ENCODE measurements at regions not wholly inside any gene's neighbourhood (a gene's known extent, or its start where the extent isn't known, plus 50 kb on each side); places are given as distances from the start of the nearest gene placed in this dataset.

GRCh38 chr3:137385922-137386321 lies 378.2 kb upstream of the SOX14 start:
- Histone ChIP-seq H3K9me3 (peaks cover 0 to 15% (median 3%) of the 10 kb centered on the region in 8 donors), H3K4me3 (no peak overlapping the region), H3K27ac (no peak overlapping the region), H3K36me3 (no peaks in the 10 kb centered on the region), H3K4me1 (no peaks in the 10 kb centered on the region), H3K27me3 (replicated peaks in 1 of 7) (no peaks in the 10 kb centered on the region)
- DNase-seq: no peak
- TF ChIP-seq CTCF (IDR thresholded peaks at IDR 0.05 in 8 of 11, conservative IDR thresholded peaks at IDR 0.05 in 3 of 11): no peak
- TF ChIP-seq POLR2AphosphoS5 (IDR thresholded peaks at IDR 0.05): no peak
- no peak for TF ChIP-seq POLR2A (IDR thresholded peaks at IDR 0.05)
- 84 to 100% (median 100%) methylated on average over 1 of the region's 1 CpG for WGBS, 5 donors
- intact Hi-C loops (cut with DNase I; ENCODE audit: low total_unique reads): no loop called here

DNA sequence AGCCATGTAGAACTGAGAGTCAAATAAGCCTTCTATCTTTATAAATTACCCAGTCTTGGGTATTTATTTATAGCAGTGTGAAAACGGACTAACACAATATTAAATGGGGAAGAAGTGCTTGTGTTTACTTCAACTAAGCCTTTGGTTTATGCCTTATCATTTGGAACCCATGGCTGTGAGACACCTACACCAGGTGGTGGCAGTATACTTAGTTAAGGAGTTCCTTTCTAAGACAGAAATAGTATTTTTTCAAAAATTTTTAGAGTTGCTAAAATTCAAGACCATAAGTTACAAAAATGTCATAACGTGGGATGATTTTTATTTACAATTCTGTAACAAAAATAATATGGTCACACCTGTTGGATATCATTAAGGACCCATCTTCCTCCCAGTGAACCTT lies 354.5 kb upstream of the SOX14 start:
- intact Hi-C loops (cut with DNase I; ENCODE audit: low total_unique reads): no loop called here
- WGBS, 5 donors: 17 to 37% (median 28%) methylated on average over 2 of the region's 2 CpGs
- no peak for DNase-seq

GRCh38 chr3:137410028-137410427 lies 354.1 kb upstream of the SOX14 start:
- no peak for TF ChIP-seq POLR2AphosphoS5 (IDR thresholded peaks at IDR 0.05)
- TF ChIP-seq CTCF (IDR thresholded peaks at IDR 0.05 in 8 of 11, conservative IDR thresholded peaks at IDR 0.05 in 3 of 11): no peak
- TF ChIP-seq POLR2A (IDR thresholded peaks at IDR 0.05): no peak
- Histone ChIP-seq H3K4me1 (no peaks in the 10 kb centered on the region), H3K9me3 (no peaks in the 10 kb centered on the region), H3K27me3 (replicated peaks in 1 of 7) (no peaks in the 10 kb centered on the region), H3K36me3 (no peaks in the 10 kb centered on the region), H3K4me3 (no peak overlapping the region), H3K27ac (no peak overlapping the region)
- intact Hi-C loops (cut with DNase I; ENCODE audit: low total_unique reads): no loop called here
- no peak for DNase-seq
- WGBS, 5 donors: 51 to 76% (median 68%) methylated on average over 1 of the region's 1 CpG

More for the DNA sequence above, 354.5 kb upstream of the SOX14 start:
- no peaks in the 10 kb centered on the region for H3K4me1 ChIP-seq
- H3K27me3 ChIP-seq (replicated peaks in 1 of 7): no peaks in the 10 kb centered on the region
- H3K9me3 ChIP-seq: no peaks in the 10 kb centered on the region
- H3K27ac ChIP-seq: no peak overlapping the region
- H3K4me3 ChIP-seq: no peak overlapping the region
- TF ChIP-seq POLR2A (IDR thresholded peaks at IDR 0.05) (no peak), POLR2AphosphoS5 (IDR thresholded peaks at IDR 0.05) (no peak)
- H3K36me3 ChIP-seq: no peaks in the 10 kb centered on the region

DNA sequence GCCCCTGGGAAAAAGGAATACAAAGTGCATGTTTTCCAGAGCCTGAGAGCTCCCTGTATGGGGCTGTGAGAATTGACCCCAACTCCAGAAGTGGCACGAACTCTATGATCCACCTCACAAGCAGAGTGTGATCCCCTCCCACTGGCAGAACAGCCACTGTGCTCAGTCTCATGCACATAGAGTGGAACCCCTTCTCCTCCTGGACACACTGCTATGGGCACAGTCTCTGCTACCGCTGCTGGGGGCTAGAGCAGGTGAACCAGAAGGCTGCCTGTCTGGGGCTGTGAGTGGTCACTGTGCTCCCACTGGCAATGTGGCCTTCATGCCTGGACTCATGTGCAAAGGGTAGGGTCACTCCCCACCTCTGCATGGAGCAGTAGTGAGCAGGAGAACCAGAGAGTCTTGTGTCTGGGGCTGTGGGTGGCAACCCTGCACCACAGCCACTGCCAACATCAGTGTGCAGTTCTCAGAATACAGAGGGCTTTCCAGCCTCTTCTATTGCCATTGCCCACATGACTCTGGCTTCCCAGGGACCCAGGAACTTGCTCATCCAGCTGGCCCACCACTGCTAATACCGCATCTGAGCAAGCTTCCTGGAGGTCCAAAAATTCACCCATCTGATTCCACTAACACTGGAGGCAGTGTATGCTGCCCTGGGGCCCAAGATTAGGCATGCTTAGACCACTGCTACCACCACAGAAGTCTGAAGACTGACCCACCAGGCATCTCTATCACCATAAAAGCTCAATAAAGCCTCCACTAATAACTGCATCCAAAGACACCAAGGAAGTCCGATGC lies 343.7 kb upstream of the SOX14 start:
- Histone ChIP-seq H3K9me3 (peaks cover 2 to 52% (median 45%) of the 10 kb centered on the region in 8 donors), H3K36me3 (no peaks in the 10 kb centered on the region), H3K27me3 (replicated peaks in 1 of 7) (no peaks in the 10 kb centered on the region), H3K27ac (no peak overlapping the region), H3K4me1 (no peaks in the 10 kb centered on the region), H3K4me3 (no peak overlapping the region)
- 85 to 94% (median 90%) methylated on average over 2 to 4 of the region's 4 CpGs for WGBS, 5 donors
- no peak for TF ChIP-seq POLR2A (IDR thresholded peaks at IDR 0.05)
- no peak for TF ChIP-seq CTCF (IDR thresholded peaks at IDR 0.05 in 8 of 11, conservative IDR thresholded peaks at IDR 0.05 in 3 of 11)
- no peak for TF ChIP-seq POLR2AphosphoS5 (IDR thresholded peaks at IDR 0.05)
- DNase-seq: no peak
- intact Hi-C loops (cut with DNase I; ENCODE audit: low total_unique reads): no loop called here
